ENCODE measurements at regions not wholly inside any gene's neighbourhood (a gene's known extent, or its start where the extent isn't known, plus 50 kb on each side); places are given as distances from the start of the nearest gene placed in this dataset.

- no peak for DNase-seq (ENCODE audit: low spot score)
Measured at GRCh38 chr11:113579292-113579940, 104.2 kb upstream of the DRD2 start.

- no peak for DNase-seq (ENCODE audit: low spot score)
Measured at GRCh38 chr11:113578715-113579250, 103.6 kb upstream of the DRD2 start.

- DNase-seq (ENCODE audit: low spot score) = no peak
Measured at GRCh38 chr11:113578033-113578380, 102.8 kb upstream of the DRD2 start.

- DNase-seq (ENCODE audit: low spot score) = no peak
Measured at GRCh38 chr11:113577356-113578032, 102.3 kb upstream of the DRD2 start.

- DNase-seq (ENCODE audit: low spot score) = no peak
Measured at GRCh38 chr11:113574586-113574985, 99.4 kb upstream of the DRD2 start.

GRCh38 chr11:113574171-113574570 is 99.0 kb upstream of the DRD2 start:
- DNase-seq (ENCODE audit: low spot score) = no peak

- DNase-seq (ENCODE audit: low spot score) = no peak
Measured at GRCh38 chr11:113572136-113572735, 97.0 kb upstream of the DRD2 start.

GRCh38 chr11:113571531-113571930 is 96.3 kb upstream of the DRD2 start:
- no peak for DNase-seq (ENCODE audit: low spot score)

GRCh38 chr11:113570906-113571305 is 95.7 kb upstream of the DRD2 start:
- DNase-seq (ENCODE audit: low spot score) = no peak

GRCh38 chr11:113569391-113569790 is 94.2 kb upstream of the DRD2 start:
- no peak for DNase-seq (ENCODE audit: low spot score)

GRCh38 chr11:113568566-113568965 is 93.4 kb upstream of the DRD2 start:
- DNase-seq (ENCODE audit: low spot score) = no peak

- DNase-seq (ENCODE audit: low spot score) = no peak
Measured at GRCh38 chr11:113567867-113568544, 92.8 kb upstream of the DRD2 start.

GRCh38 chr11:113567097-113567496 is 91.9 kb upstream of the DRD2 start:
- DNase-seq (ENCODE audit: low spot score) = no peak

GRCh38 chr11:113564527-113565130 is 89.4 kb upstream of the DRD2 start:
- no peak for DNase-seq (ENCODE audit: low spot score)

GRCh38 chr11:113563766-113564526 is 88.7 kb upstream of the DRD2 start:
- DNase-seq (ENCODE audit: low spot score) = no peak

- DNase-seq (ENCODE audit: low spot score) = no peak
Measured at GRCh38 chr11:113562981-113563461, 87.8 kb upstream of the DRD2 start.

- DNase-seq (ENCODE audit: low spot score) = no peak
Measured at GRCh38 chr11:113562576-113562975, 87.4 kb upstream of the DRD2 start.

- no peak for DNase-seq (ENCODE audit: low spot score)
Measured at GRCh38 chr11:113557926-113558325, 82.7 kb upstream of the DRD2 start.

GRCh38 chr11:113556036-113556435 is 80.8 kb upstream of the DRD2 start:
- no peak for DNase-seq (ENCODE audit: low spot score)

GRCh38 chr11:113555071-113555619 is 79.9 kb upstream of the DRD2 start:
- no peak for DNase-seq (ENCODE audit: low spot score)

GRCh38 chr11:113554526-113554925 is 79.3 kb upstream of the DRD2 start:
- DNase-seq (ENCODE audit: low spot score) = no peak
